HepG2 (cell line): ENCODE measurements at regions not wholly inside any gene's neighbourhood (a gene's known extent, or its start where the extent isn't known, plus 50 kb on each side); places are given as distances from the start of the nearest gene placed in this dataset.
A peak's percentile ranks its signal among the peaks of the same experiment; 100 is the strongest.

ENCODE experiments used
- ATF3 ChIP-seq: sonication (generic); formaldehyde crosslinking; IDR thresholded peaks from 2 replicates; pipeline ENCODE4 v1.4.0; 2020; ENCODE audit warnings: missing genetic modification reagents
- FOSL2 ChIP-seq: sonication (generic); formaldehyde crosslinking; IDR thresholded peaks from 2 replicates; pipeline ENCODE4 v1.4.0; 2020; ENCODE audit warnings: missing genetic modification reagents
- ISL2 ChIP-seq: sonication (generic); formaldehyde crosslinking; IDR thresholded peaks from 2 replicates; pipeline ENCODE4 v1.5.0; 2020; ENCODE audit warnings: missing genetic modification reagents
- MIER3 ChIP-seq: IDR thresholded peaks from 2 replicates; pipeline ENCODE4 v1.6.1; 2016; ENCODE audit warnings: missing compliant biosample characterization, borderline replicate concordance
- NR2F6 ChIP-seq, 2 experiments: IDR thresholded peaks; 2 replicates each; pipeline ENCODE4 v1.6.1; 2016; ENCODE audit warnings: antibody characterized with exemption in 1 of 2, mild to moderate bottlenecking in 1 of 2
- SUZ12 ChIP-seq: fragments of 150-350 bp; IDR thresholded peaks from 2 replicates; pipeline ENCODE4 v1.6.1; 2014; ENCODE audit warnings: low read depth, low read length
- TFE3 ChIP-seq: IDR thresholded peaks from 2 replicates; pipeline ENCODE4 v1.6.1; 2016
- ZBTB37 ChIP-seq: sonication (generic); formaldehyde crosslinking; IDR thresholded peaks from 2 replicates; pipeline ENCODE4 v1.4.0; 2020; ENCODE audit warnings: mild to moderate bottlenecking, missing genetic modification reagents
- ZBTB39 ChIP-seq: sonication (generic); formaldehyde crosslinking; IDR thresholded peaks from 2 replicates; pipeline ENCODE4 v1.5.0; 2020; ENCODE audit warnings: missing genetic modification reagents
- ZFP36L1 ChIP-seq: sonication (generic); formaldehyde crosslinking; IDR thresholded peaks from 2 replicates; pipeline ENCODE4 v1.8.0; 2022; ENCODE audit warnings: mild to moderate bottlenecking, missing genetic modification reagents, moderate library complexity
- ZFY ChIP-seq: sonication (generic); formaldehyde crosslinking; IDR thresholded peaks from 2 replicates; pipeline ENCODE4 v1.4.0; 2020; ENCODE audit warnings: missing genetic modification reagents
- ZGPAT ChIP-seq: IDR thresholded peaks from 2 replicates; pipeline ENCODE4 v1.6.1; 2016; ENCODE audit warnings: mild to moderate bottlenecking
- ZNF138 ChIP-seq: sonication (generic); formaldehyde crosslinking; IDR thresholded peaks from 2 replicates; pipeline ENCODE4 v1.5.0; 2020; ENCODE audit warnings: mild to moderate bottlenecking, low read depth, missing genetic modification reagents
- ZNF280B ChIP-seq: sonication (generic); formaldehyde crosslinking; IDR thresholded peaks from 2 replicates; pipeline ENCODE4 v1.5.0; 2020; ENCODE audit warnings: missing genetic modification reagents, mild to moderate bottlenecking, borderline replicate concordance
- ZNF3 ChIP-seq: IDR thresholded peaks from 2 replicates; pipeline ENCODE4 v1.7.0; 2017; ENCODE audit warnings: inconsistent platforms
- ZNF580 ChIP-seq: IDR thresholded peaks from 2 replicates; pipeline ENCODE4 v1.6.1; 2016; ENCODE audit warnings: low read depth, borderline replicate concordance
- ZNF660 ChIP-seq: sonication (generic); formaldehyde crosslinking; IDR thresholded peaks from 2 replicates; pipeline ENCODE4 v1.5.1; 2020; ENCODE audit warnings: mild to moderate bottlenecking, low read depth, missing genetic modification reagents, borderline replicate concordance
- ZNF703 ChIP-seq: sonication (generic); formaldehyde crosslinking; IDR thresholded peaks from 2 replicates; pipeline ENCODE4 v1.5.1; 2020; ENCODE audit warnings: missing genetic modification reagents, mild to moderate bottlenecking, moderate library complexity, borderline replicate concordance
- ZNF710 ChIP-seq: sonication (generic); formaldehyde crosslinking; IDR thresholded peaks from 2 replicates; pipeline ENCODE4 v1.5.0; 2020; ENCODE audit warnings: mild to moderate bottlenecking, missing genetic modification reagents, borderline replicate concordance

- TF ChIP-seq ZNF280B (CRISPR knock-in tag) (no peak), ZBTB37 (CRISPR knock-in tag) (no peak), ATF3 (CRISPR knock-in tag) (peak; percentile 97), ZNF580 (no peak), ZGPAT (peak; percentile 57), TFE3 (CRISPR knock-in tag) (peak; percentile 69; the same call in 1 of the 2 replicates), ZNF3 (CRISPR knock-in tag) (peak; percentile 22; the same call in 1 of the 2 replicates), ZBTB39 (no peak), FOSL2 (CRISPR knock-in tag) (peak; percentile 93), ZFY (peak; percentile 13; the same call in 1 of the 2 replicates), SUZ12 (no peak), ZNF660 (CRISPR knock-in tag) (no peak), MIER3 (CRISPR knock-in tag) (peak; percentile 32; the same call in 1 of the 2 replicates), ISL2 (CRISPR knock-in tag) (peak; percentile 84), ZNF710 (CRISPR knock-in tag) (no peak; the same call in 1 of the 2 replicates), ZNF703 (peak; percentile 57), NR2F6 (IDR thresholded peaks at IDR 0.05) (no peak), NR2F6 (CRISPR knock-in tag; IDR thresholded peaks at IDR 0.05) (peak; percentile 48; the same call in 1 of the 2 replicates), ZFP36L1 (CRISPR knock-in tag) (no peak), ZNF138 (CRISPR knock-in tag) (no peak)
These were observed 80.1 kb upstream of the NXT1 start (continued) for GRCh38 chr20:23270382-23270911.
